ENCODE measurements at regions not wholly inside any gene's neighbourhood (a gene's known extent, or its start where the extent isn't known, plus 50 kb on each side); places are given as distances from the start of the nearest gene placed in this dataset.

DNA sequence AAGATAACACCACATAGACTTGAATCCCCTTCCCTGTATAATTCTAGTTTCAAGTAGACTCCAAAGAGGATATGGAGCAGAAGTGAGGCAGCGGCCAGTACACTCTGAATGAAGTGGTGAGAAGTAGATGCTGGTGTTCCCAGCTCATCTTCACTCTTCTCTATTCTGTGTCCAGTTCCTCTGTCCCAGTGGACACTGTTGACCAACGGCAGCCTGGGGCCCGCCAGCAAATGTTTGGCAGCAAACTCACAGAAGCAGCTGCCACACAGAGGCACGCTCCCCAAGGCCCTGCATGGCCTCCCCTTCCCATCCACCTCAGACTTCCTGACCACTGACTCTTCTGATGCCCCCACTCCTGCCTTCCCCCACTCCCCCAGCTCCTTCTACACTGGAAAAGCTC lies 358.9 kb upstream of the ID4 start:
- H3K27ac ChIP-seq (ENCODE audit: low read depth, low read length), result no peak overlapping the region
- no peak overlapping the region for H3K4me2 ChIP-seq (ENCODE audit: low read length)
- H3K4me1 ChIP-seq (ENCODE audit: control insufficient read depth, low read length), result no peaks in the 10 kb centered on the region

DNA sequence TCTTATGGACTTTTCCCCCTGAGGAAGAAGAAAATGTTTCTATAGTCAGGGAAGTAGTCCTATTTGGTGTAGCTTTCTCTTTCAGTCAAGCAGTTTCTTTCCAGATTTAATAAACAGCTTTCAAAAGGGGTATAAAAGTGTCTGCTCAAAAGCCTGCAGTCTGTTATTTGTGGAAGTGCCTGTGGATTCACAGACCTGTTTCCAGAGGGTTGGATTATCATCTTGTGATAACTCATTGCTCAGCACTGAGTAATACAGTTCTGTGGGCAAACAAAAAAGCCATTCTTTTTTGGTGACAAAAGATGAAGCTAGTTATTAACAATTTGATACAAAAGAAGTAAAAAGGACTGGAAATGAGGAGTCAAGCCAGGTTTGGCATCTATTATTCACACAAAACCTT lies 358.2 kb upstream of the ID4 start:
- no peak overlapping the region for H3K4me3 ChIP-seq (ENCODE audit: low read length)
- no peaks in the 10 kb centered on the region for H3K27me3 ChIP-seq (ENCODE audit: control insufficient read depth, low read length)
- H3K4me2 ChIP-seq (ENCODE audit: low read length), result no peak overlapping the region
- H3K9me2 ChIP-seq (replicated peaks; ENCODE audit: control insufficient read depth, low read length), result no peaks in the 10 kb centered on the region
- H3K27ac ChIP-seq (ENCODE audit: low read depth, low read length), result no peak overlapping the region
- H3K79me2 ChIP-seq (ENCODE audit: control insufficient read depth, low read length), result no peaks in the 10 kb centered on the region
- TF ChIP-seq, protein P1, sequence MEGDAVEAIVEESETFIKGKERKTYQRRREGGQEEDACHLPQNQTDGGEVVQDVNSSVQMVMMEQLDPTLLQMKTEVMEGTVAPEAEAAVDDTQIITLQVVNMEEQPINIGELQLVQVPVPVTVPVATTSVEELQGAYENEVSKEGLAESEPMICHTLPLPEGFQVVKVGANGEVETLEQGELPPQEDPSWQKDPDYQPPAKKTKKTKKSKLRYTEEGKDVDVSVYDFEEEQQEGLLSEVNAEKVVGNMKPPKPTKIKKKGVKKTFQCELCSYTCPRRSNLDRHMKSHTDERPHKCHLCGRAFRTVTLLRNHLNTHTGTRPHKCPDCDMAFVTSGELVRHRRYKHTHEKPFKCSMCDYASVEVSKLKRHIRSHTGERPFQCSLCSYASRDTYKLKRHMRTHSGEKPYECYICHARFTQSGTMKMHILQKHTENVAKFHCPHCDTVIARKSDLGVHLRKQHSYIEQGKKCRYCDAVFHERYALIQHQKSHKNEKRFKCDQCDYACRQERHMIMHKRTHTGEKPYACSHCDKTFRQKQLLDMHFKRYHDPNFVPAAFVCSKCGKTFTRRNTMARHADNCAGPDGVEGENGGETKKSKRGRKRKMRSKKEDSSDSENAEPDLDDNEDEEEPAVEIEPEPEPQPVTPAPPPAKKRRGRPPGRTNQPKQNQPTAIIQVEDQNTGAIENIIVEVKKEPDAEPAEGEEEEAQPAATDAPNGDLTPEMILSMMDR (IDR thresholded peaks at IDR 0.05; ENCODE audit: low read depth, low read length, poor library complexity, severe bottlenecking), result no peak
- TF ChIP-seq EZH2phosphoT487 (IDR thresholded peaks at IDR 0.05; ENCODE audit: borderline replicate concordance, low read length), result no peak
- H4K20me1 ChIP-seq (ENCODE audit: control insufficient read depth, insufficient read depth, low read depth, low read length), result no peaks in the 10 kb centered on the region
- H3K9me3 ChIP-seq (ENCODE audit: control insufficient read depth, insufficient read depth, low read length), result no peaks in the 10 kb centered on the region; the same call in 1 of the 2 replicates
- no peaks in the 10 kb centered on the region for H3K36me3 ChIP-seq (ENCODE audit: control insufficient read depth, low read length)
- no peaks in the 10 kb centered on the region for H3F3A ChIP-seq (ENCODE audit: control insufficient read depth, insufficient read depth)
- no peaks in the 10 kb centered on the region for H3K4me1 ChIP-seq (ENCODE audit: control insufficient read depth, low read length)

More for the DNA sequence above, 358.9 kb upstream of the ID4 start:
- TF ChIP-seq, protein P1 (IDR thresholded peaks at IDR 0.05; ENCODE audit: low read depth, low read length, poor library complexity, severe bottlenecking), result no peak
- no peak for TF ChIP-seq EZH2phosphoT487 (IDR thresholded peaks at IDR 0.05; ENCODE audit: borderline replicate concordance, low read length)
- no peaks in the 10 kb centered on the region for H3F3A ChIP-seq (ENCODE audit: control insufficient read depth, insufficient read depth)
- no peak overlapping the region for H3K4me3 ChIP-seq (ENCODE audit: low read length)
- no peaks in the 10 kb centered on the region for H3K36me3 ChIP-seq (ENCODE audit: control insufficient read depth, low read length)
- H3K9me3 ChIP-seq (ENCODE audit: control insufficient read depth, insufficient read depth, low read length), result no peaks in the 10 kb centered on the region; the same call in 1 of the 2 replicates
- H3K79me2 ChIP-seq (ENCODE audit: control insufficient read depth, low read length), result no peaks in the 10 kb centered on the region
- no peaks in the 10 kb centered on the region for H3K27me3 ChIP-seq (ENCODE audit: control insufficient read depth, low read length)
- H4K20me1 ChIP-seq (ENCODE audit: control insufficient read depth, insufficient read depth, low read depth, low read length), result no peaks in the 10 kb centered on the region
- no peaks in the 10 kb centered on the region for H3K9me2 ChIP-seq (replicated peaks; ENCODE audit: control insufficient read depth, low read length)

DNA sequence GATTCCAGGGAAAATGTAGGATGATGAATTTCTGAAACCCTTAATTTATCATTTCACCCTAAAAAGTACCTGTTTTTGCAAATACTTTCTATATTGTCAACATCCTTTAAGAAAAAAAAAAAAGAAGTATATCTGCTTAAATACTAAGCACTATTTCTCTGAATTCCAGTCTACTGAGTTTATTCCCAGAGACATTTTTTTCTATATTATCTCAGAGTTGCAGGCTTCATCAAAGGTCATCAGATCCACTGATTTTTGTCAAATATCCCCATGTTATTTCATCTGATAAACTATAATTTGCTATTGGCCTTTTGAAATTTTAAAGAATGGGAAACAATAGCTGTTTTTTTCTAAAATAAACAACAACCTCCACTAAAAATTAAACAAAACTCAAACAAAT lies 357.6 kb upstream of the ID4 start:
- no peaks in the 10 kb centered on the region; the same call in 1 of the 2 replicates for H3K9me3 ChIP-seq (ENCODE audit: control insufficient read depth, insufficient read depth, low read length)
- H3K4me2 ChIP-seq (ENCODE audit: low read length), result no peak overlapping the region
- H3K4me1 ChIP-seq (ENCODE audit: control insufficient read depth, low read length), result no peaks in the 10 kb centered on the region

More for the DNA sequence above, 357.6 kb upstream of the ID4 start:
- Histone ChIP-seq H3K9me2 (replicated peaks; ENCODE audit: control insufficient read depth, low read length) (no peaks in the 10 kb centered on the region), H3F3A (ENCODE audit: control insufficient read depth, insufficient read depth) (no peaks in the 10 kb centered on the region), H3K79me2 (ENCODE audit: control insufficient read depth, low read length) (no peaks in the 10 kb centered on the region), H3K27ac (ENCODE audit: low read depth, low read length) (no peak overlapping the region), H3K36me3 (ENCODE audit: control insufficient read depth, low read length) (no peaks in the 10 kb centered on the region), H3K4me3 (ENCODE audit: low read length) (no peak overlapping the region), H4K20me1 (ENCODE audit: control insufficient read depth, insufficient read depth, low read depth, low read length) (no peaks in the 10 kb centered on the region), H3K27me3 (ENCODE audit: control insufficient read depth, low read length) (no peaks in the 10 kb centered on the region)
- no peak for TF ChIP-seq EZH2phosphoT487 (IDR thresholded peaks at IDR 0.05; ENCODE audit: borderline replicate concordance, low read length)
- TF ChIP-seq, protein P1 (IDR thresholded peaks at IDR 0.05; ENCODE audit: low read depth, low read length, poor library complexity, severe bottlenecking), result no peak
